ENCODE measurements at regions not wholly inside any gene's neighbourhood (a gene's known extent, or its start where the extent isn't known, plus 50 kb on each side); places are given as distances from the start of the nearest gene placed in this dataset.

DNA sequence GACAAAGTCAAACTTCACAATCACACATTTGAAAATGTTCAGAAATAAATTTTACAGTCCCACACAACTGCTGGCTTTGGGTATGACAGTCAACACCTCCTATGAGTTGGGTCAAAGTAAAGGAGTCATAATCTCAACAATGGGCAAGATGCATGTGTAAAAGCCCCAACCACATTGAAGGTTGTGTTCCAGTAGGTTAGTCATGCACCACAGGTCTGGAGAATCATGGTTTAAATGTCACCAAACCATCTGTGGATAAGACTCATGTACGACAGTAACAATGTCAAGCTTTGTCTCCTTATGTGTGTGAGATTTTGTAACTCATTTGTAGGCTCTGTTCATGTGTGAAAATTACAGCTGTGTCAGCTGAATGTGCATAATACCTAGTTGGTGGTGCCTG is 1065.7 kb upstream of the AMELY start:
- DNase-seq (ENCODE audit: low spot score) = no peak

DNA sequence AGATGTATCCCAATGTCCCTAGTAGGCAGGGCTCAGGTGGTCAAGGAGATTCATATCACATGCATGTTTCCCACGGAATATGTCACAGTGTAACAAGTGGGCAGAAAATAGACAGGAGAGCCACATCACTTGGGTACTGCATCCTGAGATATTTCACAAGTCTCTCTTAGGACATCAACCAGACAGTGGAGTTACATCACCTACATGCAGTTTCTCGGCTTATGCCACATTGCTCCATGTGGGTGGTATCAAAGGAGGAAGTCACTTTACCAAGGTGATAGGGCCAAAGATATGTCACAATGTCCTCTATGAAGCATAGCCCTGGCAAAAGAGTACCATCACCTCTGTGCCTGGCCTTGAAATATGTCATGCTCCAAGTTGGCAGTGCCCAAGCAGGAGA is 1056.7 kb upstream of the AMELY start:
- DNase-seq (ENCODE audit: low spot score) = no peak

DNA sequence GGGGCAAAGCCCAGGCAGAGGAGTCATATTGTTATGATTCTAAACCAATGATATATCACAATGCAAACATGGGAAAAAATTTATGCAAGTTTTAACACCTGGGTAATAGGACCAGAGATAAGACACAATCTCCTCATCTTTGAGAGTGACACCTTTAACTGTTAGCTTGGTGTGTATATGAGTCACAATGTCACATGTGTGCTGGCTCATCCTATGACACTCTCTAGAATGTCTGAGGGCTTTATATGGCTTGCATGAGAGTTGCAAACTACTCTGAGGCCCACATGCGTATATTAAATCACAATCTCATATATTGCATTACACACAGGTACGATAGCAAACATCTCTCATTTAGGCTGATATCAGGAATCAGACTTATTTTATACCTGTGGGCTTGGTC is 1055.4 kb upstream of the AMELY start:
- no peak for DNase-seq (ENCODE audit: low spot score)

DNA sequence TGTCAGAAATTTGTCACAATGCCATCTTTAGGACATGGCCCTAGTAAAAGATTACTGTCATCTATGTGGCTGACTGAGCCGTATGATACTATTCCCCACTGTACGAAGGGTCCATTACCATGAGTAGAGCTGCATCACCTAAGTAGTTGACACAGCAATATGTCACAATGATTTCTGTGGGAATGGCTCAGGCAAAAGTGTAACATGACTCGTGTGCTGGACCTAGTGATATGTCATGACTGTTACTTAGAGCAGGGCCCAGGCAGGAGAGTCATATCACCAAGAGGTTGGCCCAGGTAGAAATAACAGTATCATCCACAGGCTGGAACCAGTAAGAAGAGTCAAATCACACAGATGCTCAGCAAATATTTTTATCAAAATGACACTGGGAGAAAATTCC is 1051.8 kb upstream of the AMELY start:
- no peak for DNase-seq (ENCODE audit: low spot score)

DNA sequence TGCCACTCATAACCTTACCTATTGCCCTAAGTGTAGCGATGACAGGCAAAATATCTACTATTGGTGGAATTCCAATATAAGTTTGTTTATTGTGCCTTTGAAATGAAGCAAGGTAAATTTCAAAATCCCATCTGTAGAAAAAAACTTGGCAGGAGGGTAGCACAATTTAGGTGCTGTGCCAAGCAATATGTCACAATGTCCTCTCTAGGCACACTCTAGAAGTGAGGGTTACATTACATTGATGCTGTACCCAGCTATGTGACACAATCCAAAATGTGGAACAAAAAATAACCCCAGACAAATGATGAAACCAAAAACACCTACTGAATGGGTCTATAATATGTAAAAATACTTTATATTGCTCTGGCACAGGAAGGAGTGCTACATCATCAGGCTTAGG is 1050.8 kb upstream of the AMELY start:
- DNase-seq (ENCODE audit: low spot score) = peak; percentile 66

DNA sequence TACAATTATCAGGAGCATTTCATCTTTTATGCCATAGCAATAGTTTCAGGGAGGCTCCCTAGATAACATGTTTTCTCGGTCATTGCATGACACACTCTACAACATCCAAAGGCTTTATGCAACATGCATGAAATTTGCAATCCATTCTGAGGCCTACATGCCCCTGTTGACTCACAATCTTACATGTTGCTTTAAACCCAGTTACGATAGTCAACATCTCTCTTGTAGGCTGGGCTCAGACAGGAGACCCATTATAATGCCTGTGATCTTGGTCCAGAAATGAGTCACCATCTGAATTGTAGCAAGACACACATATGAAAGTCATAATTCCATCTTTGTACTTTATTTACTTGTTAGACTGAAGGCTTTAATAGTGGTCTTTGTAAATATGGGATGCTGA is 1050.3 kb upstream of the AMELY start:
- DNase-seq (ENCODE audit: low spot score) = no peak

DNA sequence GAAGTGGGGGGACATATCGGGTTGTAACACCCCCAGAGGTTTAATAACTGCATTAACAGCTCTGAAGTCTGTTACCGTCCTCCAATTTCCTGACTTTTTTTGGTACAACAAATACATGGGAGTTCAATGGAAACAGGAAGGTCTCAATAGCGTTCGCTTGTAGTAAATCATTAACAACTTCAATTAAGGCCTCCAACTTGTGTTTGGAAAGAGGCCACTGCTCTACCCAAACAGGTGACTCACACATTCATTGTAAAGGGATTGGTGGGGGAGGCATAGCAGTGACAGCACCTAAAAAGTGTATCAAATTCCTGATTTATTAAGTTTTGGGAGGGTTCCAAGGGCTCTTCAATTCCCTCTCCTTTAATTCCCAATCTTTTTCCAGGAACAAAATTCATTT is 1046.2 kb upstream of the AMELY start:
- no peak for DNase-seq (ENCODE audit: low spot score)

DNA sequence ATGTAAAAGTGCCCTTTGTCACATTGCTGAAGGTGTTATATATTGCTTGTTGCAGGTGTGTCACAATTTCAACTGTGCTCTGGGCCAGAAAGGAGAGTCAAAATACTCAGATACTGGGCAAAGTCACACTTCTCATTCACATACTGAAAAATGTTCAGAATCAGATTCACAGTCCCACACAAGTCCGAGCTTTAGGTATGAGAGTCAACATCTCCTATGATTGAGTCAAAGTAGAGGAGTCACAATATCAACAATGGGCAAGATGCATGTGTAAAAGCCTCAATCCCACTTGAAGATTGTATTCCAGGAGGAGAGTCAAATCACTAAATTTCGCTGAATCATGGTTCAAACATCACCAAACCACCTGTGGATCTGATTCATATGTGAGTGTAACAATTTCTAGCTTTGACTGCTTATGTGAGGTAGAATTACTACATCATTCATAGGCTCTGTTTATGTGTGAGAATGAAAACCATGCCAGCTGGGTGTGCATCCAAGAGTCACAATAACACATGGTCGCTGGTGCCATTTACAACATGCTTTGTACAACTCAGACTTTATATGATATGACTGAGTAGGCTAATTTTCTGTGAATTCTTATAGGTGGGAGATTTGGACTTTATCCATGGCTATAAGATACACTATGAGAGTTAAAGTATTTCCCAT is 1039.8 kb upstream of the AMELY start:
- no peak for DNase-seq (ENCODE audit: low spot score)

DNA sequence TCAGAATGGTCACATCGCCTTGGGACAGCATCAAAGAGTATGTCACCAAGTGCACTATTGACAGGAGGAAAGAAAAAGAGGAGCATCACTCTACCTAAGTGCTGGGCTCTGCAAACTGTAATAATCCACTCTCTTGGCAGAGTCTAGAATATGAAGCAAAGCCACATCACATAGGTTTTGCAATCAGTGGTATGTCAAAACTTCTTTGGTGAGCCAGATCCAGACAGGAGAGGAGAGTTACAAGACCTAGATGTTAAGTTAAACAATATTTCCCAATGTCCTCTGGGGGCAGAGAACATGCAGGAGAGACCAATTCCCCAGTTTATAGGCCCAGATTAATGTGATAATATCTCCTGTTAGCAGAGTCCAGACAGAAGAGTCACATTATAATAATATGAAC is 1032.6 kb upstream of the AMELY start:
- DNase-seq (ENCODE audit: low spot score) = no peak

DNA sequence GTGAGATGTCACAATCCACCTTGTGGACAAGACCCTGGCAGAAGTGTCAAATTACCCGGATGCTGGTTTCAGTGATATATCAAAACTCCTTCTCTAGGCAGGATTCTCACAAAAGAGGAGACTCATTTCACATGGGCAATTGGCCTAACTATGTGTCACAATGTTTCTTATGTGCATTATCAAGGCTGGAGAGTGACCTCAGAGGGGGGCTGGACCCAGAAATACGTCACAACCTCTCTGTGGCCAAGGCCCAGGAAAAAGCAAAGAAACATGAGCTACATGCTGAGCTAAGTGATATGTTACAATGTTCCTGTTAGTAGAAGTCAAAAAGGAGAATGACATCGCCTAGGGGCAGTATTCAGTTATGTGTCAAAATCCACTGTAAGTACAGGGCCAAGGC is 1031.2 kb upstream of the AMELY start:
- DNase-seq (ENCODE audit: low spot score) = no peak

DNA sequence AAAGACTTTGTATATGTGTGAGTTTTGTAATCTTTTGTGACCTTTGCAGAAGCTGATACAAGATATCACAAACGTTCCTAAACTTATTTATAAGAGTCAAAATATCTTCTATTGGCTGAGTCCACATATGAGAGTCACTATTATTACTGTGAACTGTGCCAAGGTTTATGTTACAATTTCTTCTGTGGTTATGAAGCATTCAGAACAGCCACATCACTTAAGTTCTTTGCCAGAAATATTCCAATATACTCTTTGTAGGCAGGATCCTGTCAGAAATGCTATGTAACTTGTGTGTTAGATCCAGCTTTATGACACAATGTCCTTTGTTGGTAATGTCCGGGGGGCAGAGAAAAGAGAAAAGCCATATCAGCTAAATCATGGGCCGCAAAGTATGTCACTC is 1030.3 kb upstream of the AMELY start:
- DNase-seq (ENCODE audit: low spot score) = no peak

DNA sequence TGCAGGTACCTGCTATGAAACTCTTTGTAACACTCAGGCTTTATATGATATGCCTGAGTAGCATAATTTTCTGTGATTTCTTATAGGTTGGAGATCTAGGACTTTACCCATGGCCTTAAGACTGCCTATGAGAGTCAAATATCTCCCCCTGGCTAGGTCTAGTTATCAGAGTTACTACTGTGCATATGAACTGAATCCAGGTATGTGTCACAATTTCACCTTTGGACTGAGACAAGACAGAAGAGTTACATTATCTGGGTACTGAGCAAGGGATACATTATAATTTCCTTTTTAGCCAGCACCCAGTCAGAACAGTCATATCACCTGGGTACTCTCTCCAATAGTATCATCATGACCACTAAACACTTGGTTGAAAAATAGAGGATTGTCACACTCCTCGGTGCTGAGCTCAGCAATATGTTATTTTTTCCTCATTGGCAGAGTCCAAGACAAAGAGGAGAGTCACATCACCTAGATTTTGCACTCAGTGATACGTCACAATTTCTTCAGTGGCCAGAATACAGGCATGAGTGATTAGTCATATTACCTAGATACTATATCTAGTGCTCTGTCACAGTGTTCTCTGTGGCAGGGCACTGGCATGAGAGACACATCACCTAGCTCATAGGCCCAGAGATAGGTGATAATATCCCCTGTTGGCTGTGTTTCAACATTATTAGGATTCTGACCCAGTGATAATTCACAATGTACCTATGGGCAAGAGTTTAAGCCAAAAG is 1027.6 kb upstream of the AMELY start:
- DNase-seq (ENCODE audit: low spot score) = no peak

DNA sequence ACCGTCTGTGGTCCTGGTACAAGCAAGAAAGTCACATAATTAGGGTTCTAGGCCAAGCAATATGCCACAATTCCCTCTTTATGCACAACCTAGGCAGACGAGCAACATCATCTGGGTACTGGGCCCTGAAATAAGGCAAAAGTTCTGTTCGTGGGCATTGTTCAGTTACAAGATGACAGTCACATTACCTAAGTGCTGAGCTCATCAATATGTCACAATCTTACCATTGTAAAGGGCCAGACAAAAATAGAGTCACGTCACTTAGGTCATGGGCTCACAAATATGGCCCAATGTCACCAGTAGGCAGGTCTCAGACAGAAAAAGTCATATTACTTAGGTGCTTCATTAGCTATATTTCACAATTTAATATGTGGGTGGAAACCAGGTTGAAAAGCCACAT is 1025.3 kb upstream of the AMELY start:
- DNase-seq (ENCODE audit: low spot score) = no peak

DNA sequence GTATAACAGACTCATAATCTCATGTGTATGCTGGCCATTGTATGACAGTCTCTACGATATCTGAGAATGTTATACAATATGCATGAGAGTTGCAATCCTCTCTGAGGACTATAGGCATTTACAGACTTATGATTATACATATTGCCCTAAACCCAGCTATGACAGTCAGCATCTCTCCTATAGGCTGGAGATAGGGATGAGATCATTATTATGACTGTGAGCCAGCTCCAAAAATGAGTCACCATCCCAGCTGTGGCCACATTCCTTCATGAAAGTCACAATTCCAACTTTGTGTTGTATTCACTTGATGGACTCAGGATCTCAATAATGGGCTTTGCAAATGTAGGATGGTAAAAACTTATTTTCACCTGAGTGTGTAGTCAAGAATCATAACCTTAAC is 1024.5 kb upstream of the AMELY start:
- DNase-seq (ENCODE audit: low spot score) = no peak

DNA sequence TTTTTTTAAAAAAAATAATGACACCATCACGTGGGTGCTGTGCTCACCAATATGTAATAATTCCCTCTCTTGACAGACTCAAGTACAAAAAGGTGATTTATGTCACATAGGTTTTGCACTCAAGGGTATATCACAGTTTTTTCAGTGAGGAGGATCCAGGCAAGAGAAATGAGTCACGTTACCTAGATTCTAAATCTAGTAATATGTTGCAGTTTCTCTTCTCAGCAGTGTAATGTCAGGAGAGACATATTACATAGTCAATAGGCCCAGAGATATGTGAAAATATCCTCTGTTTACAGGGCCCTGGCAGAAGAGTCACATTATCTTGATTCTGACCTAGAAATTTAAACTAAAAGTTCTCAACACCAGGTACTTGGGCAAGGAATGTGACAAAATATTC is 1024.1 kb upstream of the AMELY start:
- DNase-seq (ENCODE audit: low spot score) = no peak

DNA sequence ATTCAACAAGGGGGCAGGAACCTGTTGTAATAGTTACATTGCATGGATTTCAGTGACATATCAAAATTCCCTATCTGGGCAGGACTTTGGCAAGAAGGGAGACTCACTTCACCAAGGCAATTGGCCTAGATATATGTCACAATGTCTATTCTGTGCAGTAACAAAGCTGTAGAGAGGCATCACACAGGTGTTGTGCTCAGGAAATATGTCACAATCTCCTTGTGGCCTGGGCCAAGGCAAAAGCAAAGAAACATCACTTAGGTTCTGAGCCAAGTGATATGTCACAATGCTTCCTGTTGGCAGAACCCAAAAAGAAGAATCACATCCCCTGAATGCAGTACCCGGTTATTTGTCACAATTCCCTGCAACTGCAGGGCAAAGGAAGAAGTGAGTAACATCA is 1020.9 kb upstream of the AMELY start:
- no peak for DNase-seq (ENCODE audit: low spot score)

DNA sequence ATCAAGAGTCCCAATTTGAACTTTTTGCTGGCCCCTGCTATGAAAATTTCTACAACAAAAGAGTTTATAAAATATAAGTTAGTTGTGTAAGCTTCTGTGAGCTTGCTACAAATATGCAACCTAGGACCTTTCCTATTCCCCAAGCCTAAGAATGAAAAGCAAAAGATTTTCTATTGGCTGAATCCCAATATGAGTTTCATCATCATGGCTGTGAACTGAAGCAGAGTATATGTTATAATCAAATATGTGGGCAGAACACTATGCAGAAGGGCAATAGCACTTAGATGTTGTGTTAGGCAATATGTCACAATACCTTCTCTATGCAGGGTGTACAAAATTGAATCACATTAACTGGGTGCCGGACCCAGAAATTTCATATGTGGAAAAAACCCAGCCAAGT is 1018.3 kb upstream of the AMELY start:
- no peak for DNase-seq (ENCODE audit: low spot score)

DNA sequence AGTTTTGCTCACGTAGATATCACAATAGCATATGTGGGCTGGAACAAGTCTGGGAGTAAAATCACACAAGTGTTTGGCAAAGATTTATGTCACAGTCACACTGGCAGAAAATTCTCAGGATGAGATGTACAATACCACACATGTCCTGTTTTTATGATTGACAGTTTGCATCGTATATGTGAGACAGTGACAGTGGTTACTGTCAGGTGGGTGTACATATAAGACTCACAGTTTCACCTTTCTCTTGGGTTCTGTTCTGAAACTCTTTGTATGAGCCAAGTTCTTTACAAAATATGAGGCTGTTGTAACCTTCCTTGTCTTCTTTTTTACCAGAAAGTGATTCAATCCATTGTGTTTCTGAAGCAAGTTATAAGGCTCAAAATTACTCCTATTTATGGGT is 1012.5 kb upstream of the AMELY start:
- no peak for DNase-seq (ENCODE audit: low spot score)

DNA sequence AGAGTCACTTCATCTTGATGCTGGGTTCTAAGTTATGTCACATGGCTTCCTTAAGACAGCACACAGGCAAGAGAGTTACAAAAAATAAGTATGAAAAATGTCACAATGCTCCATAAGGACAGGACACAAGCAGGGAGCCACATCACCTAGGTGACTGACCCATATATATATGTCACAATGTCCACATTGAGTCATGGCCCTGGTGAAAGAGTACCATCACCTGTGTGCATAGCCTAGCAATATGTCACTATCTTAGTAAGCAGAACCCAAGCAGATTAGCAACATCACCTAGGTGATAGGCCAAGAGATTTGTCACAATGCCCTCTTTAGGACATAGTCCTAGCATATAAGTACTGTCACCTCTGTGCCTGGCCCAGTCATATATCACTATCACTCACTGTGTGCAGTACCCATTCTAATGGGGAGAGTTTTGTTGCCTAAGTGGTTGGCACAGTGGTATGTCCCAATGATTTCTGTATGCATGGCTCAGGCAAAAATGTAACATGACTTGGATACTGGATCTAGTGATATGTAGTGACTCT is 1012.0 kb upstream of the AMELY start:
- DNase-seq (ENCODE audit: low spot score) = no peak

DNA sequence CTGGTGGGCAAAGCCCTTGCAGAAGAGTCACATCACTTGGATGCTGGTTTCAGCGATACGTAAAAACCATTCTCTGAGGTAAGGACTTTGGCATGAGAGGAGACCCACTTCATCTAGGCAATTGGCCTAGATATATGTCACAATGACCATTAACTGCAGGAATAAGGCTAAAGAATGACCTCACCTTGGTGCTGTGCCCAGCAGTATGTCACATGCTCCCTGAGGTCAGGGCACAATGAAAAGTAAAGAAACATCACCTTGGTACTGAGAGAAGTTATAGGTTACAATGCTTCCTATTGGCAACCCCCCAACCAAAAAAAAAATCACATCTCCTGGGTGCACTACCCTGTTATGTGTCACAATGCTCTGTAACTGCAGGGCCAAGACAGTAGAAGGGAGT is 1008.8 kb upstream of the AMELY start:
- no peak for DNase-seq (ENCODE audit: low spot score)

DNA sequence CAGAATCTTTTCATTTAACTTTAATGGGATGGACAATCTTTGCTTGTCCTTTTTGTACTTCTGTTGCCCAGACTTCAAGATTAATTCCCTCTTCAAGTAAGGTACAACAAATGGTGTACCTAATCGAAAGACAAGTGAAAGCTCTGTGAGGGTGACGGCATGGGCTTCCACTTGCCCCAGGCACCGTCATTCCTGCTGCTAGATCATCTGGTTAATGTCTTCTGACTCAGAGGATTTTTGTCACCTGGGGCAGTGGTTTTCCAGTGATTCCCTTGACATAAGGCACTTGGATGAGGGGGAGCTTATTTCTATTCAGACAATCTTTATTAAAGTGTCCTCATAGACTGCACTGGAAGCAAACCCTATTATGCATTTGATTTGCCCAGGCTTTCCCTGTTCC is 977.0 kb upstream of the AMELY start:
- DNase-seq (ENCODE audit: low spot score) = no peak

DNA sequence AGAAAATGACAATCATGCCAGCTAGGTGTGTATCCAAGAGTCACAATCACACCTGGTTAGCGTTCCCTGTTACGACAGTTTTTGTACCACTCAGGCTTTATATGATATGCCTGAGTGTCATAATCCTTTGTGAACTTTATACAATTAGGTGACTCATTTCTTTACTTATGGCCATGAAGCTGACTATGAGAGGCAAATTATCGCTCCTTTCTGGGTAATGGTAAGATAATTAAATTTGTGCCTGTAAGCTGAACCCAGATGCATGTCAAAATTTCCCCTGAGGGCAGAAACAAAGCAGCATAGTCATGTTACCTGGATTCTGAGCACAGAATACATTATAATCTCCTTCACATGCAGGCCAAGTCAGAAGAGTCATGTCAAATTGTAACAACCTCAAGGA is 970.1 kb upstream of the AMELY start:
- DNase-seq (ENCODE audit: low spot score) = no peak

DNA sequence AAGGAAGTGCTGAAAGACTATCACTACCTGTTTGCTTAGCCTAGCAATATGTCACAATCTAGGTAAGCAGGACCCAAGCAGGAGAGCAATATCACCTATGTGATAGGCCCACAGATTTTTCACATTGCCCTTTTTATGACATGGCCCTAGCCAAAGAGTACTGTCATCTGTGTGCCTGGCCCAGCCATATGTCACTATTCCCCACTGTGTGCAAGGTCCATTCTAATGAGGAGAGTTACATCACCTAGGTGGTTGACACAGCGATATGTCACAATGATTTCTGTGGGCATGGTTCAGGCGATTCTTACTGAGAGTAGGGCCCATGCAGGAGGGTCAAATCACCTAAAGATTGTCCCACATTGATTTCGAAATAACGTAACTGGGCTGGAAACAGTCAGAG is 967.7 kb upstream of the AMELY start:
- peak; percentile 52 for DNase-seq (ENCODE audit: low spot score)

DNA sequence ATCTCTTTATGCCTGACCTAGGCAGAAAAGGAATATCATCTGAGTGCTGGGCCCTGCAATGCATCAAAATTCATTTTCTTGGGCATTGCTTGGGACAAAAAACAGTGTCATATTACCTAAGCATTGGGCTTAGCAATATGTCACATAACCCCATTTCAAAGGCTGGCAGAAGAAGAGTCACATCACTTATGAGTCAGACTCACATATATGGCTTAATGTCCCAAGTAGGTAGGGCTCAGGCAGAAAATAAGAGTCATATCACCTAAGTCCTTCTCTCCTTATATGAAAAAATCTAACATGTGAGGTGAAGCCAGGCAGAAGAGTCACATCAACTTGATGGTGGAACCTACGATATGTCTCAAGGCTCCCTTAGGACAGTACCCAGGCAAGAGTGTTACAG is 967.2 kb upstream of the AMELY start:
- DNase-seq (ENCODE audit: low spot score) = no peak
